BJ (cell line): ENCODE measurements at regions not wholly inside any gene's neighbourhood (a gene's known extent, or its start where the extent isn't known, plus 50 kb on each side); places are given as distances from the start of the nearest gene placed in this dataset.

Source experiments
- CTCF ChIA-PET: fragments of 350-600 bp; formaldehyde crosslinking; extraction: SDS; loops from one replicate; lab custom pipeline; 2021; ENCODE audit warnings: antibody characterized with exemption, inconsistent platforms; lab: Yijun Ruan, JAX
- POLR2A ChIA-PET: fragments of 300-600 bp; sonication (Branson Sonifier 250); formaldehyde crosslinking; extraction: SDS; loops from one replicate; lab custom pipeline; 2021; ENCODE audit warnings: antibody characterized with exemption; lab: Charles Lee
- DNase-seq: peaks from one replicate; pipeline ENCODE4 v3.0.0-alpha.2; 2011; ENCODE audit warnings: low read depth
- H3K27me3 ChIP-seq: 2 replicates; pipeline ENCODE4 v1.6.0; 2011; ENCODE audit warnings: low read length; ENCODE audit not compliant: control insufficient read depth, insufficient read depth
- H3K36me3 ChIP-seq: 2 replicates; pipeline ENCODE4 v1.5.1; 2011; ENCODE audit warnings: low read length; ENCODE audit not compliant: control insufficient read depth, insufficient read depth
- H3K4me3 ChIP-seq: 2 replicates; pipeline ENCODE4 v1.5.1; 2011; ENCODE audit warnings: low read depth, mild to moderate bottlenecking, control low read depth, low read length
- CTCF ChIP-seq: IDR thresholded peaks from 2 replicates; pipeline ENCODE4 v1.5.1; 2011; ENCODE audit warnings: low read depth, mild to moderate bottlenecking, control low read depth, inconsistent platforms, low read length, moderate library complexity; ENCODE audit not compliant: insufficient read depth

- DNase-seq: no peak
- TF ChIP-seq CTCF: no peak
- CTCF ChIA-PET: no interaction called here
- POLR2A ChIA-PET: no interaction called here
- no peaks in the 10 kb centered on the region for H3K27me3 ChIP-seq
- no peaks in the 10 kb centered on the region for H3K36me3 ChIP-seq
- H3K4me3 ChIP-seq: no peak overlapping the region
Observed at GRCh38 chr6:105983763-105984162, 102.4 kb upstream of the PRDM1 start.

- DNase-seq: no peak
- CTCF ChIA-PET: interaction anchor here (0.6 kb wide), 1 partner anchor 250 kb away, joined by 3 read pairs; no protein-coding TSS in a partner anchor
- Histone ChIP-seq H3K27me3 (no peaks in the 10 kb centered on the region), H3K4me3 (no peak overlapping the region), H3K36me3 (no peaks in the 10 kb centered on the region)
- POLR2A ChIA-PET: no interaction called here
- no peak for TF ChIP-seq CTCF
Observed at GRCh38 chr6:105982761-105983540, 103.2 kb upstream of the PRDM1 start.

- DNase-seq: no peak
- Histone ChIP-seq H3K36me3 (no peaks in the 10 kb centered on the region), H3K4me3 (no peak overlapping the region), H3K27me3 (no peaks in the 10 kb centered on the region)
- ChIA-PET POLR2A (interaction anchor here (0.6 kb wide), 2 partner anchors 243 to 304 kb away, joined by 3 to 5 read pairs; no protein-coding TSS in a partner anchor), CTCF (no interaction called here)
- TF ChIP-seq CTCF: no peak
Observed at GRCh38 chr6:105981888-105982358, 104.2 kb upstream of the PRDM1 start.

GRCh38 chr6:105981002-105981887 lies 104.9 kb upstream of the PRDM1 start:
- POLR2A ChIA-PET: interaction anchor here (0.6 kb wide), 1 partner anchor 303 kb away, joined by 5 read pairs; no protein-coding TSS in a partner anchor
- TF ChIP-seq CTCF: no peak
- H3K4me3 ChIP-seq: no peak overlapping the region
- no peak for DNase-seq
- CTCF ChIA-PET: no interaction called here
- H3K36me3 ChIP-seq: no peaks in the 10 kb centered on the region
- no peaks in the 10 kb centered on the region for H3K27me3 ChIP-seq

GRCh38 chr6:105978974-105979373 lies 107.2 kb upstream of the PRDM1 start:
- no peak for DNase-seq

More at GRCh38 chr6:105978974-105979373, 107.2 kb upstream of the PRDM1 start:
- CTCF ChIA-PET: interaction anchor here (1.2 kb wide), 1 partner anchor 11 kb away, joined by 3 read pairs; no protein-coding TSS in a partner anchor
- TF ChIP-seq CTCF: no peak
- Histone ChIP-seq H3K4me3 (no peak overlapping the region), H3K27me3 (no peaks in the 10 kb centered on the region), H3K36me3 (no peaks in the 10 kb centered on the region)
- POLR2A ChIA-PET: no interaction called here
